Neural progenitor cell (in vitro differentiated cells): ENCODE measurements at regions not wholly inside any gene's neighbourhood (a gene's known extent, or its start where the extent isn't known, plus 50 kb on each side); places are given as distances from the start of the nearest gene placed in this dataset.

ENCODE experiments used
- EZH2phosphoT487 ChIP-seq: fragments of 200-600 bp; sonication (generic); IDR thresholded peaks from 2 replicates; pipeline ENCODE4 v1.6.1; 2017; ENCODE audit warnings: antibody characterized with exemption
- TF ChIP-seq, protein P1 (sequence below): fragments of 200-600 bp; sonication (generic); IDR thresholded peaks from 2 replicates; pipeline ENCODE4 v1.5.1; 2017; ENCODE audit warnings: antibody characterized with exemption, mild to moderate bottlenecking

DNA sequence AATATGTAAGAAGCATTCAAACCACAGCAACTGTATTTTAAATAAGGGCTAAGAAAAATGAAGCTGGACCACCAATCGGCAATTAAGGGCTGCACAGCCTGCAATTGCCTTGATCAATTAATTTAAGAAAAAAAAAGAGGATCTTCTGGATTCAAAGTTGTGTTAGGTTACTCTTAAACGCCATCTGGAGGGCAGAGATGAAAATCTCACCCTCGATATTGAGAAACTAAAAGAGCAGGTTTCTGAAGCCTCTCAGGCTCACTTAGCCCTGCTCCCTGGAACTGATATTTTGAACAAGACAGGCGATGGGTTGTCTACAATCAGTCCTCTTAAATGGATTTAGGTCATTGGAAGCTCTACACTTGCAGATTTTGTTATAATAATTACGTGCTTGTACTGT, 579.4 kb downstream of the GRXCR1 start:
- TF ChIP-seq, protein P1, sequence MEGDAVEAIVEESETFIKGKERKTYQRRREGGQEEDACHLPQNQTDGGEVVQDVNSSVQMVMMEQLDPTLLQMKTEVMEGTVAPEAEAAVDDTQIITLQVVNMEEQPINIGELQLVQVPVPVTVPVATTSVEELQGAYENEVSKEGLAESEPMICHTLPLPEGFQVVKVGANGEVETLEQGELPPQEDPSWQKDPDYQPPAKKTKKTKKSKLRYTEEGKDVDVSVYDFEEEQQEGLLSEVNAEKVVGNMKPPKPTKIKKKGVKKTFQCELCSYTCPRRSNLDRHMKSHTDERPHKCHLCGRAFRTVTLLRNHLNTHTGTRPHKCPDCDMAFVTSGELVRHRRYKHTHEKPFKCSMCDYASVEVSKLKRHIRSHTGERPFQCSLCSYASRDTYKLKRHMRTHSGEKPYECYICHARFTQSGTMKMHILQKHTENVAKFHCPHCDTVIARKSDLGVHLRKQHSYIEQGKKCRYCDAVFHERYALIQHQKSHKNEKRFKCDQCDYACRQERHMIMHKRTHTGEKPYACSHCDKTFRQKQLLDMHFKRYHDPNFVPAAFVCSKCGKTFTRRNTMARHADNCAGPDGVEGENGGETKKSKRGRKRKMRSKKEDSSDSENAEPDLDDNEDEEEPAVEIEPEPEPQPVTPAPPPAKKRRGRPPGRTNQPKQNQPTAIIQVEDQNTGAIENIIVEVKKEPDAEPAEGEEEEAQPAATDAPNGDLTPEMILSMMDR: peak; percentile 9
- no peak for TF ChIP-seq EZH2phosphoT487
